C4-2B (cell line): ENCODE measurements at regions not wholly inside any gene's neighbourhood (a gene's known extent, or its start where the extent isn't known, plus 50 kb on each side); places are given as distances from the start of the nearest gene placed in this dataset.

Experiments
- CTCF ChIP-seq: fragments of 450-650 bp; conservative IDR thresholded peaks from 2 replicates; pipeline ENCODE4 v1.5.1; 2017; ENCODE audit warnings: mild to moderate bottlenecking
- ZFX ChIP-seq: fragments of 450-650 bp; IDR thresholded peaks from 2 replicates; pipeline ENCODE4 v1.6.1; 2017

GRCh38 chr12:53816360-53817020, 64.7 kb upstream of the CISTR start:
- TF ChIP-seq CTCF = no peak
- TF ChIP-seq ZFX = no peak
